Parathyroid adenoma (tissue), 2 donors: ENCODE measurements at regions not wholly inside any gene's neighbourhood (a gene's known extent, or its start where the extent isn't known, plus 50 kb on each side); places are given as distances from the start of the nearest gene placed in this dataset.

Source experiments
- H2AFZ ChIP-seq: fragments of 300-600 bp; sonication (generic); one replicate; pipeline ENCODE4 v1.7.0; 2017; ENCODE audit warnings: antibody characterized with exemption, mild to moderate bottlenecking
- H3K27ac ChIP-seq: fragments of 300-600 bp; sonication (generic); one replicate; pipeline ENCODE4 v1.7.0; 2017
- H3K27me3 ChIP-seq: fragments of 300-600 bp; sonication (generic); one replicate; pipeline ENCODE4 v1.7.0; 2017; ENCODE audit warnings: low read length; ENCODE audit not compliant: control insufficient read depth, insufficient read depth
- H3K36me3 ChIP-seq: fragments of 300-600 bp; sonication (generic); one replicate; pipeline ENCODE4 v1.7.0; 2017; ENCODE audit warnings: low read length; ENCODE audit not compliant: control insufficient read depth, insufficient read depth
- H3K4me1 ChIP-seq: fragments of 300-600 bp; sonication (generic); one replicate; pipeline ENCODE4 v1.7.0; 2017; ENCODE audit warnings: control low read depth
- H3K4me2 ChIP-seq: fragments of 300-600 bp; sonication (generic); one replicate; pipeline ENCODE4 v1.7.0; 2017; ENCODE audit warnings: low read length
- H3K4me3 ChIP-seq: fragments of 300-600 bp; sonication (generic); one replicate; pipeline ENCODE4 v1.7.0; 2017; ENCODE audit warnings: low read depth, low read length
- H3K79me2 ChIP-seq: fragments of 300-600 bp; sonication (generic); one replicate; pipeline ENCODE4 v1.7.0; 2017; ENCODE audit warnings: control low read depth
- H3K9ac ChIP-seq: fragments of 300-600 bp; sonication (generic); one replicate; pipeline ENCODE4 v1.7.0; 2017; ENCODE audit warnings: mild to moderate bottlenecking
- H3K9me3 ChIP-seq: fragments of 300-600 bp; sonication (generic); one replicate; pipeline ENCODE4 v1.7.0; 2017; ENCODE audit warnings: low read length; ENCODE audit not compliant: control insufficient read depth
- TF ChIP-seq, protein P1 (sequence below): fragments of 300-600 bp; sonication (generic); IDR thresholded peaks from one replicate; pipeline ENCODE4 v1.7.0; 2017; ENCODE audit warnings: antibody characterized with exemption, mild to moderate bottlenecking
- donor health status: primary hyperparathyroidism.

GRCh38 chr15:93261845-93262244, 172.8 kb upstream of the RGMA start:
- H2AFZ ChIP-seq, result no peak overlapping the region
- H3K27ac ChIP-seq, result no peak overlapping the region

DNA sequence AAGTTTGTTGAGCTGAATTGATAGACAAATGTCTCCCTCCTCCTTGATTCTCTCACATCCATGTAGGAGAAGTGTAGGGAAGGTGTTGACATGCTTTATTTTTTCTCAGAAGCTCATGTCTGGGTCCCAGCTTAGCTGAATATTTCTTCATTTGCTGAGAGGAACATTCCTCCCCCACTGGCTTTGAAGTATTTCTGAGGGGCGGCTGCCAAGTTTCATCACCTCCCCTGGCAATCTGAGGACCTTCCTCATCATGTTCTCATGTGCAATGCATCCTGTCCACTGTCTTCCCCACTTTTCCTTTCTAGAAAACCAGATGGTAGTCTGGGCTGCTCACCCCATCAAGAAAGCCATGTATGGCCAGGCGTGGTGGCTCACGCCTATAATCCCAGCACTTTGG, 168.9 kb upstream of the RGMA start:
- Histone ChIP-seq H3K4me2 (no peak overlapping the region), H3K79me2 (no peaks in the 10 kb centered on the region), H3K9ac (no peak overlapping the region), H3K27me3 (no peaks in the 10 kb centered on the region), H2AFZ (no peak overlapping the region), H3K9me3 (no peaks in the 10 kb centered on the region), H3K4me1 (no peaks in the 10 kb centered on the region), H3K36me3 (no peaks in the 10 kb centered on the region), H3K27ac (no peak overlapping the region), H3K4me3 (no peak overlapping the region)
- TF ChIP-seq, protein P1, sequence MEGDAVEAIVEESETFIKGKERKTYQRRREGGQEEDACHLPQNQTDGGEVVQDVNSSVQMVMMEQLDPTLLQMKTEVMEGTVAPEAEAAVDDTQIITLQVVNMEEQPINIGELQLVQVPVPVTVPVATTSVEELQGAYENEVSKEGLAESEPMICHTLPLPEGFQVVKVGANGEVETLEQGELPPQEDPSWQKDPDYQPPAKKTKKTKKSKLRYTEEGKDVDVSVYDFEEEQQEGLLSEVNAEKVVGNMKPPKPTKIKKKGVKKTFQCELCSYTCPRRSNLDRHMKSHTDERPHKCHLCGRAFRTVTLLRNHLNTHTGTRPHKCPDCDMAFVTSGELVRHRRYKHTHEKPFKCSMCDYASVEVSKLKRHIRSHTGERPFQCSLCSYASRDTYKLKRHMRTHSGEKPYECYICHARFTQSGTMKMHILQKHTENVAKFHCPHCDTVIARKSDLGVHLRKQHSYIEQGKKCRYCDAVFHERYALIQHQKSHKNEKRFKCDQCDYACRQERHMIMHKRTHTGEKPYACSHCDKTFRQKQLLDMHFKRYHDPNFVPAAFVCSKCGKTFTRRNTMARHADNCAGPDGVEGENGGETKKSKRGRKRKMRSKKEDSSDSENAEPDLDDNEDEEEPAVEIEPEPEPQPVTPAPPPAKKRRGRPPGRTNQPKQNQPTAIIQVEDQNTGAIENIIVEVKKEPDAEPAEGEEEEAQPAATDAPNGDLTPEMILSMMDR, result no peak

More at GRCh38 chr15:93261845-93262244, 172.8 kb upstream of the RGMA start:
- H3K4me1 ChIP-seq, result no peaks in the 10 kb centered on the region
- H3K4me3 ChIP-seq, result no peak overlapping the region
- no peaks in the 10 kb centered on the region for H3K27me3 ChIP-seq
- no peaks in the 10 kb centered on the region for H3K79me2 ChIP-seq
- no peaks in the 10 kb centered on the region for H3K9me3 ChIP-seq
- H3K36me3 ChIP-seq, result no peaks in the 10 kb centered on the region
- TF ChIP-seq, protein P1, result no peak
- H3K9ac ChIP-seq, result no peak overlapping the region
- no peak overlapping the region for H3K4me2 ChIP-seq

DNA sequence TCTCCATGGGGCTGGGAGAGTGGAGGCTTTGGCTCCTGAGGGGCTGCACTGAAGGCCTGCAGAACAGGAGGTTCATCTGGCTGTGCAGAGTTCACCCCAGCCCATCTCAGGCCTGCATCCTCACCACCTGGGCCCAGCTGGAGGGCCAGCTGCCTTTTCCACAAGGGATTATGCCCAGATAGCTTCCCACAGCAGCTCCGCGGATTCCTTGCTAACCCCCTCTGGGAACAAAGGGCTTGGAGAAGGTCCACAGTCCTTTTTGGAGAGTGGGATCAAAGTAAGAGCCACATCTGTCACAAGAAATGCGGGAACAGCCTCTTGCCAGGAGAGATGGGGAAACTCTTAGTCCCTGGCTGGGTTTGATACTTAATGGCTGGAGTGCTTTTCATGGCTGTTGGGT, 164.7 kb upstream of the RGMA start:
- H3K27me3 ChIP-seq, result no peaks in the 10 kb centered on the region
- H3K4me3 ChIP-seq, result no peak overlapping the region
- H3K36me3 ChIP-seq, result no peaks in the 10 kb centered on the region
- H3K9ac ChIP-seq, result no peak overlapping the region
- no peak overlapping the region for H3K4me2 ChIP-seq
- TF ChIP-seq, protein P1, result no peak
- H2AFZ ChIP-seq, result no peak overlapping the region
- H3K9me3 ChIP-seq, result no peaks in the 10 kb centered on the region
- no peaks in the 10 kb centered on the region for H3K79me2 ChIP-seq
- no peaks in the 10 kb centered on the region for H3K4me1 ChIP-seq
- H3K27ac ChIP-seq, result no peak overlapping the region

GRCh38 chr15:93252780-93253179, 163.8 kb upstream of the RGMA start:
- Histone ChIP-seq H3K9ac (no peak overlapping the region), H3K4me1 (no peaks in the 10 kb centered on the region), H2AFZ (no peak overlapping the region), H3K27me3 (no peaks in the 10 kb centered on the region), H3K79me2 (no peaks in the 10 kb centered on the region), H3K36me3 (no peaks in the 10 kb centered on the region), H3K4me3 (no peak overlapping the region), H3K4me2 (no peak overlapping the region), H3K9me3 (no peaks in the 10 kb centered on the region), H3K27ac (no peak overlapping the region)
- TF ChIP-seq, protein P1, result no peak

- H3K79me2 ChIP-seq, result no peaks in the 10 kb centered on the region
- H2AFZ ChIP-seq, result no peak overlapping the region
- H3K9ac ChIP-seq, result no peak overlapping the region
- no peaks in the 10 kb centered on the region for H3K9me3 ChIP-seq
- H3K36me3 ChIP-seq, result no peaks in the 10 kb centered on the region
- no peak overlapping the region for H3K4me3 ChIP-seq
- H3K4me1 ChIP-seq, result no peaks in the 10 kb centered on the region
- H3K4me2 ChIP-seq, result no peak overlapping the region
- TF ChIP-seq, protein P1, result no peak
- H3K27ac ChIP-seq, result peak overlapping the region; percentile 47
- no peaks in the 10 kb centered on the region for H3K27me3 ChIP-seq
These were observed 161.9 kb upstream of the RGMA start for GRCh38 chr15:93250950-93251349.
